Endothelial cell of umbilical vein (primary cell): ENCODE measurements at regions not wholly inside any gene's neighbourhood (a gene's known extent, or its start where the extent isn't known, plus 50 kb on each side); places are given as distances from the start of the nearest gene placed in this dataset.

Experiments used
- BruUV-seq: library from RNA; stranded (reverse); fragments of 400-500 nt; replicated peaks from 2 replicates; lab custom pipeline; 2021; lab: Mats Ljungman, UMichigan
- CTCF ChIA-PET: fragments of 300-600, 350-600 bp; sonication (Branson Sonifier 250); formaldehyde crosslinking; loops from one replicate; lab custom pipeline; 2021; ENCODE audit warnings: antibody characterized with exemption, inconsistent platforms; lab: Charles Lee
- POLR2A ChIA-PET: fragments of 300-600, 350-600 bp; sonication (Branson Sonifier 250); formaldehyde crosslinking; loops from one replicate; lab custom pipeline; 2021; ENCODE audit warnings: antibody characterized with exemption, inconsistent platforms; lab: Charles Lee
- DNase-seq: peaks from one replicate; pipeline ENCODE4 v3.0.0-alpha.2; 2011; ENCODE audit warnings: low read depth, low spot score
- FAIRE-seq: peaks from 2 replicates; lab custom pipeline; 2011; peaks lifted over from hg19 to GRCh38; lab: Jason Lieb, UNC
- H2AFZ ChIP-seq: 2 replicates; pipeline ENCODE4 v1.6.0; 2012; ENCODE audit warnings: low read depth, low read length, control low read depth, inconsistent platforms
- H3K27ac ChIP-seq: 2 replicates; pipeline ENCODE4 v1.5.1; 2011; ENCODE audit warnings: low read depth, mild to moderate bottlenecking, control low read depth, low read length, moderate library complexity; ENCODE audit not compliant: insufficient read depth
- H3K27me3 ChIP-seq, 2 experiments: 2 replicates each; pipeline versions ENCODE4 v1.6.0 to v1.6.1; 2011; ENCODE audit warnings: low read length in 2 of 2, mixed read lengths in 1 of 2; ENCODE audit not compliant: control insufficient read depth in 2 of 2, insufficient read depth in 2 of 2
- H3K36me3 ChIP-seq, 2 experiments: 2 replicates in 1 of 2; 3 replicates in 1 of 2; pipeline ENCODE4 v1.5.1; 2011; ENCODE audit warnings: low read length in 2 of 2, mild to moderate bottlenecking in 1 of 2, moderate library complexity in 1 of 2; ENCODE audit not compliant: control insufficient read depth in 2 of 2, insufficient read depth in 2 of 2; ENCODE audit errors: extremely low read depth in 1 of 2
- H3K4me1 ChIP-seq: 3 replicates; pipeline ENCODE4 v1.5.1; 2011; ENCODE audit warnings: mild to moderate bottlenecking, low read length; ENCODE audit not compliant: control insufficient read depth, insufficient read depth; ENCODE audit errors: extremely low read depth
- H3K4me2 ChIP-seq: 2 replicates; pipeline ENCODE4 v1.6.1; 2011; ENCODE audit warnings: low read length, control low read depth, mixed read lengths; ENCODE audit not compliant: insufficient read depth
- H3K4me3 ChIP-seq, 3 experiments: fragments of 200-600 bp in 1 of 3; sonication (generic), shearing (Covaris generic) in 1 of 3; replicated peaks in 1 of 3; 2 replicates each; pipeline ENCODE4 v1.5.1; 2011 to 2016; ENCODE audit warnings: control low read depth in 3 of 3, low read length in 3 of 3, mild to moderate bottlenecking in 2 of 3, inconsistent platforms in 1 of 3, low read depth in 1 of 3, moderate library complexity in 1 of 3; ENCODE audit not compliant: insufficient read depth in 1 of 3
- H3K79me2 ChIP-seq: 2 replicates; pipeline ENCODE4 v1.6.0; 2012; ENCODE audit warnings: low read length, inconsistent platforms; ENCODE audit not compliant: control insufficient read depth, insufficient read depth
- H3K9ac ChIP-seq: replicated peaks from 2 replicates; pipeline ENCODE3; 2011; ENCODE audit warnings: low read length, control low read depth; ENCODE audit not compliant: insufficient read depth; ENCODE audit errors: extremely low read depth
- H3K9me1 ChIP-seq: replicated peaks from 3 replicates; pipeline ENCODE4 v1.6.0; 2011; ENCODE audit warnings: mild to moderate bottlenecking, low read length; ENCODE audit not compliant: control insufficient read depth, insufficient read depth; ENCODE audit errors: extremely low read depth
- H3K9me3 ChIP-seq: replicated peaks from 2 replicates; pipeline ENCODE4 v1.5.1; 2012; ENCODE audit warnings: low read length, inconsistent platforms; ENCODE audit not compliant: control insufficient read depth, insufficient read depth
- H4K20me1 ChIP-seq: replicated peaks from 2 replicates; pipeline ENCODE3; 2011; ENCODE audit warnings: mild to moderate bottlenecking, low read length; ENCODE audit not compliant: control insufficient read depth, insufficient read depth; ENCODE audit errors: extremely low read depth
- EZH2 ChIP-seq: IDR thresholded peaks from 2 replicates; pipeline ENCODE4 v1.6.1; 2012; ENCODE audit warnings: borderline replicate concordance, low read depth, mild to moderate bottlenecking, moderate library complexity, low read length, inconsistent platforms; ENCODE audit not compliant: severe bottlenecking
- FOS ChIP-seq: IDR thresholded peaks from 2 replicates; pipeline ENCODE4 v1.6.1; 2011; ENCODE audit warnings: mild to moderate bottlenecking, low read length, moderate library complexity, borderline replicate concordance; ENCODE audit not compliant: insufficient read depth
- GATA2 ChIP-seq: IDR thresholded peaks from 2 replicates; pipeline ENCODE4 v1.7.0; 2011; ENCODE audit warnings: low read depth, mild to moderate bottlenecking, moderate library complexity, mixed read lengths, low read length; ENCODE audit not compliant: insufficient read length, insufficient read depth
- JUN ChIP-seq: IDR thresholded peaks from 2 replicates; pipeline ENCODE4 v1.6.1; 2011; ENCODE audit warnings: borderline replicate concordance, low read depth; ENCODE audit not compliant: insufficient read length, insufficient read depth
- MYC ChIP-seq: IDR thresholded peaks from one replicate; pipeline ENCODE4 v1.6.1; 2011; ENCODE audit warnings: mild to moderate bottlenecking, low read depth, low read length
- POLR2A ChIP-seq: IDR thresholded peaks from 2 replicates; pipeline ENCODE4 v1.6.1; 2012; ENCODE audit warnings: low read depth, mild to moderate bottlenecking, control low read depth, low read length
- POLR2AphosphoS5 ChIP-seq: IDR thresholded peaks from 2 replicates; pipeline ENCODE4 v1.6.1; 2012; ENCODE audit warnings: low read depth, mild to moderate bottlenecking, control low read depth, low read length, moderate library complexity; ENCODE audit not compliant: insufficient read depth
- dilution Hi-C: fragments of 300-500 bp; cut with MboI; formaldehyde crosslinking; loops from one replicate; pipeline ENCODE4 v1.15.0; 2019; ENCODE audit warnings: low sequenced_read_pairs; ENCODE audit not compliant: extremely low pct_ligation_motif_present
- intact Hi-C: fragments of 100-400 bp; cut with micrococcal nuclease; formaldehyde crosslinking; loops from one replicate; pipeline ENCODE4 v1.10.0; 2022
- TF ChIP-seq, protein P1 (sequence below), 2 donors: IDR thresholded peaks; 1 replicate in 1 of 2; 2 replicates in 1 of 2; pipeline ENCODE4 v1.5.1; 2011; ENCODE audit warnings: low read length in 2 of 2, mild to moderate bottlenecking in 2 of 2, moderate library complexity in 2 of 2, control low read depth in 1 of 2, inconsistent platforms in 1 of 2, low read depth in 1 of 2; ENCODE audit not compliant: insufficient read depth in 1 of 2; ENCODE audit errors: extremely low read depth in 1 of 2
- TF ChIP-seq, protein P2 (sequence below): IDR thresholded peaks from 2 replicates; pipeline ENCODE4 v1.6.1; 2011; ENCODE audit not compliant: insufficient read depth, insufficient read length

DNA sequence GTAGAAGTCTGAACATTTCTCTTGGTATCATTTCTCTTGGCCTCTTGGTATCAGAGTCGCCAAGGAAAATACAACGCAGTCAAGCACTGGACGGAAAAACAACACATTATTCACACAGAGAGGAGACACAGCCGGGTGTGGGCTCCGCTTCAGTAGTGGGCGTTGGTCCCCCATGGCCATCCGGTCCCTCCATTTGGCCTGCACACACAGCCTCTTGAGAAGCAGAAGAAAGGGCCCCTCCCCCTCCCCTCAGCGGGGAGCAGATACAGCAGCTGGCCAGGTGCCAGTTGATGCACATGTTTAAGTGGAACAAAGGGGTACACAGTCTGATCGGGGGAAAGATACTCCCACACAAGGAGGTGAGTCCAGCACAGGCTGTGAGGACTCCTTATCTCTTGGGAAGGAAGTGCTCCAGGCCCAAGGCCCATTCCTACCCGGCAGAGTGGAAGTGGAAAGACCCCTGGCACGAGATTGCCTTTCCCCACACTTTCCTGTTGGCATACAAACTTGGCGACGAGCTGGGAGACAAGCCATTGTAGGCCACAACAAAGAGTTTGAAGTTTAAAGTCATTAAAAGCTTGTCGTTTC, 311.3 kb downstream of the FAM72C start:
- Histone ChIP-seq H3K27ac (no peak overlapping the region), H3K9me1 (no peaks in the 10 kb centered on the region), H4K20me1 (no peaks in the 10 kb centered on the region), H3K9me3 (no peaks in the 10 kb centered on the region), H3K4me2 (no peak overlapping the region), H3K27me3 (peaks cover 6 to 7% of the 10 kb centered on the region in 2 experiments), H3K79me2 (no peaks in the 10 kb centered on the region), H3K4me1 (no peaks in the 10 kb centered on the region), H3K36me3 (no peaks in the 10 kb centered on the region), H3K9ac (no peak overlapping the region), H2AFZ (no peak overlapping the region), H3K4me3 (no peak overlapping the region)
- ChIA-PET CTCF (no interaction called here), POLR2A (no interaction called here)
- DNase-seq (no peak), FAIRE-seq (no peak)
- BruUV-seq, result no TSS peak
- TF ChIP-seq JUN (no peak), POLR2A (no peak), GATA2 (no peak), EZH2 (no peak), FOS (no peak), POLR2AphosphoS5 (no peak), MYC (no peak)
- TF ChIP-seq, protein P1, sequence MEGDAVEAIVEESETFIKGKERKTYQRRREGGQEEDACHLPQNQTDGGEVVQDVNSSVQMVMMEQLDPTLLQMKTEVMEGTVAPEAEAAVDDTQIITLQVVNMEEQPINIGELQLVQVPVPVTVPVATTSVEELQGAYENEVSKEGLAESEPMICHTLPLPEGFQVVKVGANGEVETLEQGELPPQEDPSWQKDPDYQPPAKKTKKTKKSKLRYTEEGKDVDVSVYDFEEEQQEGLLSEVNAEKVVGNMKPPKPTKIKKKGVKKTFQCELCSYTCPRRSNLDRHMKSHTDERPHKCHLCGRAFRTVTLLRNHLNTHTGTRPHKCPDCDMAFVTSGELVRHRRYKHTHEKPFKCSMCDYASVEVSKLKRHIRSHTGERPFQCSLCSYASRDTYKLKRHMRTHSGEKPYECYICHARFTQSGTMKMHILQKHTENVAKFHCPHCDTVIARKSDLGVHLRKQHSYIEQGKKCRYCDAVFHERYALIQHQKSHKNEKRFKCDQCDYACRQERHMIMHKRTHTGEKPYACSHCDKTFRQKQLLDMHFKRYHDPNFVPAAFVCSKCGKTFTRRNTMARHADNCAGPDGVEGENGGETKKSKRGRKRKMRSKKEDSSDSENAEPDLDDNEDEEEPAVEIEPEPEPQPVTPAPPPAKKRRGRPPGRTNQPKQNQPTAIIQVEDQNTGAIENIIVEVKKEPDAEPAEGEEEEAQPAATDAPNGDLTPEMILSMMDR (IDR thresholded peaks at IDR 0.05; ENCODE audit: extremely low read depth in 1 of 2, insufficient read depth in 1 of 2, low read depth in 1 of 2, low read length in 2 of 2), result no peak
- TF ChIP-seq, protein P2, sequence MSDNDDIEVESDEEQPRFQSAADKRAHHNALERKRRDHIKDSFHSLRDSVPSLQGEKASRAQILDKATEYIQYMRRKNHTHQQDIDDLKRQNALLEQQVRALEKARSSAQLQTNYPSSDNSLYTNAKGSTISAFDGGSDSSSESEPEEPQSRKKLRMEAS, result no peak
- dilution Hi-C loops, result no loop called here
- intact Hi-C loops, result no loop called here
